ENCODE measurements at regions not wholly inside any gene's neighbourhood (a gene's known extent, or its start where the extent isn't known, plus 50 kb on each side); places are given as distances from the start of the nearest gene placed in this dataset.

- TF ChIP-seq CTCF (IDR thresholded peaks at IDR 0.05) (no peak), POLR2A (IDR thresholded peaks at IDR 0.05) (no peak), EP300 (IDR thresholded peaks at IDR 0.05) (no peak)
Observed at GRCh38 chr6:93498713-93499112, 79.4 kb upstream of the EPHA7 start.
